MM.1S (cell line): ENCODE measurements at regions not wholly inside any gene's neighbourhood (a gene's known extent, or its start where the extent isn't known, plus 50 kb on each side); places are given as distances from the start of the nearest gene placed in this dataset.

Experiments
- EZH2 ChIP-seq: fragments of 300-600 bp; sonication (generic); optimal IDR thresholded peaks from 2 replicates; pipeline ENCODE3; 2017; ENCODE audit warnings: low read depth, mild to moderate bottlenecking, antibody characterized with exemption, low read length, mixed read lengths
- TF ChIP-seq, protein P1 (sequence below): fragments of 300-600 bp; sonication (generic); IDR thresholded peaks from 2 replicates; pipeline ENCODE4 v1.5.1; 2016; ENCODE audit warnings: antibody characterized with exemption, low read length, mixed read lengths

GRCh38 chr9:134545215-134545542 lies 96.4 kb upstream of the COL5A1 start:
- TF ChIP-seq, protein P1, sequence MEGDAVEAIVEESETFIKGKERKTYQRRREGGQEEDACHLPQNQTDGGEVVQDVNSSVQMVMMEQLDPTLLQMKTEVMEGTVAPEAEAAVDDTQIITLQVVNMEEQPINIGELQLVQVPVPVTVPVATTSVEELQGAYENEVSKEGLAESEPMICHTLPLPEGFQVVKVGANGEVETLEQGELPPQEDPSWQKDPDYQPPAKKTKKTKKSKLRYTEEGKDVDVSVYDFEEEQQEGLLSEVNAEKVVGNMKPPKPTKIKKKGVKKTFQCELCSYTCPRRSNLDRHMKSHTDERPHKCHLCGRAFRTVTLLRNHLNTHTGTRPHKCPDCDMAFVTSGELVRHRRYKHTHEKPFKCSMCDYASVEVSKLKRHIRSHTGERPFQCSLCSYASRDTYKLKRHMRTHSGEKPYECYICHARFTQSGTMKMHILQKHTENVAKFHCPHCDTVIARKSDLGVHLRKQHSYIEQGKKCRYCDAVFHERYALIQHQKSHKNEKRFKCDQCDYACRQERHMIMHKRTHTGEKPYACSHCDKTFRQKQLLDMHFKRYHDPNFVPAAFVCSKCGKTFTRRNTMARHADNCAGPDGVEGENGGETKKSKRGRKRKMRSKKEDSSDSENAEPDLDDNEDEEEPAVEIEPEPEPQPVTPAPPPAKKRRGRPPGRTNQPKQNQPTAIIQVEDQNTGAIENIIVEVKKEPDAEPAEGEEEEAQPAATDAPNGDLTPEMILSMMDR: no peak
- no peak for TF ChIP-seq EZH2
